ENCODE measurements at regions not wholly inside any gene's neighbourhood (a gene's known extent, or its start where the extent isn't known, plus 50 kb on each side); places are given as distances from the start of the nearest gene placed in this dataset.

DNA sequence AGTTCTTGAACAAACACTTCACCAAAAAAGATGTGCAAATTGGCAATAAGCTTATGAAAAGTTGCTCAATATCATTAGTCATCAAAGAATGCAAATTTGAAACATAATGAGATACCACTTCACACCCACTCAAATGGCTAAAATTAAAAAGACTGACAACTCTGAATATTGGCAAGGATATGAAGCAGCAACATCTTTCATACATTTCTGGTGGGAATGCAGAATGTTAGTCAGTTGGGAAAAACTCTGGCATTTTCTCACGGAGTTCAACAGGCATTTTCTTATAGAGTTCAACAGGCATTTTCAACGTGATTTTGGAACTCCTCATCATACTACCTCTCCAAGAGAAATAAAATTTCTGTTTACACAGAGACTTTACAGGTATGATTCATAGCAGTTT lies 297.4 kb upstream of the MAGEC2 start:
- TF ChIP-seq EZH2 (IDR thresholded peaks at IDR 0.05; ENCODE audit: low read length, missing control alignments) (no peak), CTCF (conservative IDR thresholded peaks at IDR 0.05 in 1 of 2, IDR thresholded peaks at IDR 0.05 in 1 of 2; ENCODE audit: low read depth in 1 of 2, low read length in 2 of 2) (no peak)
